ENCODE measurements at regions not wholly inside any gene's neighbourhood (a gene's known extent, or its start where the extent isn't known, plus 50 kb on each side); places are given as distances from the start of the nearest gene placed in this dataset.

DNA sequence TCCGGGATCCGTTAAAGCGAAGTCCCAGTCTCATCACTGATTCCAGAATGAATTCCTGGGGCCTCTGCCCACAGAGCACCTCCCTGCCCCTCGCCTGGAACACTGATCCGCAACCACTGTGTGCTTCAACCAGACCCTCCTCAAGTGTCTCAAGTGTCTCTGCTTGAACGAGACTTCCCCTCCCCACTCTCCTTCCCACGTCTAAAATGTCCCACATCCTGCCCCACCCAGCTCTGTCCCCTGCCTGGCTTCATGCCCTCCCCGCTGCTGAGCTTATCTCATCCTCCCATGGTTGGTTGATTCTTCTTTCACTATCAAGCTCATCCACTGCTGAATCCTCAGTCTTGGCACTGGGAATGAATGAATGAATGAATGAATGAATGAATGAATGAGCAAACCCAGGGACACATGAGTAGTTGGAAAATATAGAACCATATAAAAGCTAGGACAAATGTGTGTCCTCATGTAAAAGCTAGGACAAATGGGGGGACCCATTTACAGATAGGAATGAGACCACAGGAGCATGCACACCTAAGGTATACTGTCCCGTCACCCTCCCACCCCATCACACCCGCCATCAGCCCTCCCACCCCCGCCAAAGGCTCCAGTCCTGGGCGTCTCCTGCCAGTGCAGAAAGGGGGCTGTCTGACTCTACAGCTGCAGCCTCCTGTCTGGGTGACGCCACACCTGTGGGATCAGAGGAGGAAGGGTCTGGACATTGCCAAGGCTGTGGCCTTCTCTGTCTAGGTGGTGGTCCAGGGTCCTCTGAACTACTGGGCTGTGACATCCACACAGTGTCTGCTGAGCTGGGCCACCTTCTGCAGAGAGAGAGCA is 71.4 kb upstream of the LINC01488 start:
- no peak for FAIRE-seq
- DNase-seq (ENCODE audit: low spot score in 2 of 2): no peak

DNA sequence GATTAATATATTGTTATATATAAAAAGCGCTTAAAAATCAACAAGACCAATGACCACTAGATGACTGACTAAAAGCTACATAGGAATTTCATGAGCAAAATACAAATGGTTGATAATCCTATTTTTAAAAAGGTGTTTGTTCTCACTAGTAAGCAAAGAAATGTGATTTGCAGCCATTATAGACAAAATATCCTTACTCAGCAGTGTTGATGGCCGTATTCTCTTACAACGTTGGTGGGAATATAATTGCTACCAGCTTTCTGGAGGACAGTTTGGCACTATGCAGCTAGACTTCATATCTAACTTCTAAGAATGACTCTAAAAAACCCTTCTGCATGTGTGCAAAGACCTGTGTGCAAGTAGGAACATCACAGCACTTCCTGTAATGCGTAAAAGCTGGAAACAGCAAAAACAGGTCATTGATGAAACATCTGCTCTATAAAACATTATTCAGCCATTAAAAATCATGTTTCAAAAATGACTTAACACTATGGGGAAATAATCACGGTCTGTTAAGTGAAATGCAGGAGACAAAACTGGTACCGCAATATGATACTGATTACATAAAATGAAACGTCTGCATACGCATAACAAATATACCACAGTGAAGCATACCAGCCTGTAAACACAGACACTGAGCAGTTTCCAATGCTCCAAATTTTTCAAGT is 70.1 kb upstream of the LINC01488 start:
- FAIRE-seq: no peak
- no peak for DNase-seq (ENCODE audit: low spot score in 2 of 2)

DNA sequence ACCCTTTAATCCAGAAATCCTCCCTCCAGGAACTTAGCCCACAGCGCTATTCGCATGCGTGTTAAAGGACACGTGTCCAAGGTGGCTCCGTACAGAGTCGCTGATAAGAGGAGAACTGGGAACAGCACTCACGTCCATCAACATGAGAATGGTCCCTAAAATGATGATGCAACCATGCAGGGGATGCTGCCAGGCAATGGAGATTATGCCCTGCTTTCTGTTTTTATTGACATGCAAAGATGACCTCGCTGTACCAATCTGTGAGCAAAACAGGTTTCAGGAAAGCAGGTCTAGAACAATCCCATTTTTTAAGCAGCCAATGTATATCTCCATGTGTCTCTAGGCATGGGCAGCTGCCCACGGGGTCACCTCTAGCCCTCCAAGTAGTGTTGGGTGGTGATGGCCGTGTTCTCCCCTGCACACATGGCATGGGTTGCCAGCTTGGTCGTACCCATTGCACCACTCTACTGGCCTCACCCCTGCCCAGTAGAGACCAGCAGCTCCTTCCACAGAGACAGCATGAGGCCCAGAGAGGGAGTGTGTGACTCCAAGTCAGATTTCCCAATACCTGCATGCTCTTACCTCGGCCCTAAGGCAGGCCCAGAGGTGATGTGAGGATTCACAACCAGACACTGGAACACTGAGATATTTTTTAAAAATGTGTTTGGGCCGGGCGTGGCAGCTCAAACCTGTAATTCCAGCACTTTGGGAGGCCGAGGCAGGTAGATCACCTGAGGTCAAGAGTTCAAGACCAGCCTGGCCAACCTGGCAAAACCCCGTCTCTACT is 68.3 kb upstream of the LINC01488 start:
- no peak for DNase-seq (ENCODE audit: low spot score in 2 of 2)
- no peak for FAIRE-seq

DNA sequence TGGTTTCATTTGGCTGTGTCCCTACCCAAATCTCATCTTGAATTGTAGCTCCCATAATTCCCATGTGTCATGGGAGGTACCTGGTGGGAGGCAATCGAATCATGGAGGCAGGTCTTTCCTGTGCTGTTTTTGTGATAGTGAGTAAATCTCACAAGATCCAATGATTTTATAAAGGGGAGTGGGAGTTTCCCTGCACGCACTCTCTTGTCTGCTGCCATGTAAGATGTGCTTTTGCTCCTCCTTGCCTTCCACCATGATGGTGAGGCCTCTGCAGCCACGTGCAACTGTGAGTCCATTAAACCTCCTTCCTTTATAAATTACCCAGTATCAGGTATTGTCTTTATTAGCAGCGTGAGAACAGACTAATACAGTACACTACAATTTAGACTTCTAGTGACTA is 67.5 kb upstream of the LINC01488 start:
- no peak for DNase-seq (ENCODE audit: low spot score in 2 of 2)
- no peak for FAIRE-seq

DNA sequence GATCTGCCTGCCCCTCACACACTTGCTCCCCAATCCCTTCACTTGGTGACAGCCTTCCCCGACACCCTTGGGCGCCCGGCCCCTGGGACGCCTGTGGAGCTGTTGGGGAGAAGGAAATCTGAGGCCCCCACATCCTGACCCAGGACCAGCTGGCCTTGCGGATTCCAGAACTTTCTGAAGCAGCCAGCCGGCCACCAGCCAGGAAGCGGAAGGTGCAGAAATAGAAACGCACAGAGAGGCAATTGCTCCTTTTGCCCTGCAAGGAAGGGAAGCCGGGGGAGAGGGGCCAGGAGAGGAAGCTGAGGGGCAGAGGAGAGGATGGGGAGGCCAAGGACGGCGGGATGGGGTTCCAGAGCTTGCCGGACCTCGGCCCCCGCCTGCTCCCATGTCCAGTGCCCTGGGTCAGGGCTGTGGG is 66.7 kb upstream of the LINC01488 start:
- no peak for FAIRE-seq
- DNase-seq (ENCODE audit: low spot score in 2 of 2): no peak

DNA sequence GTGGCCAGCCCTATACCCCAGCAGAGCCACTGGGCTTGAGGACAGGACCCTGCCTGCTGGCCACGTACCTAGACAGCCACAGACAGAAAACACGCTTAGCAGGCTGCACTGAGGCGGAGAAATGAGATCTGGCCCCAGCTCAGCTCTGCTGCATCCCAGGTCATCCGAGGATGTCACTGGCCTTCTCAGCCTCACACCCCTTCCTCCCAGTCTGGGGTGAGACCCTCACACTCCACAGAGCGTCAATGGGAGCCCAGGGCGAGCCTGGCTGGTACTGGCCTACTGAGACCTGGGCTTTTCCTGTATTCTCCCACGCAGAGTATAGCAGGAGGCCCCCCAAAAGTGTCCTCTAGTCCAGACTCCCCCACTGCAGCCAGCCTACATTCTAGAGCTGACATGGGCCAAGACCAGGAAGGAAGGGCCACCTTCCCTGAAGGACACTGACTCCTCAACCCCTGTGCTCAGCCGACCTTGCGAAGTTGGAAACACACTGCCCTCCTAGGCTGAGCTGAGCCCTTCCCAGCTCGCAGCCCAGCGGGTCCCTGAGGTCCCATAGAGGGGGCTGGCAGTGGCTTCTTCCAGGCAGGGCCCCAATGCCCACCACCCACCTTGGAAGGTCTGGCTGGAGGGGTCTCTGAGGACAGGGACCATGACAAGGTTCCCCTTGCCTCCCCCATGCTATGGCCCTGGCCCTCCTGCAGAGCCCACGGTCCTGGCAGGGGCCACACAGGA is 65.9 kb upstream of the LINC01488 start:
- DNase-seq (ENCODE audit: low spot score in 2 of 2) (no peak), FAIRE-seq (no peak)

DNA sequence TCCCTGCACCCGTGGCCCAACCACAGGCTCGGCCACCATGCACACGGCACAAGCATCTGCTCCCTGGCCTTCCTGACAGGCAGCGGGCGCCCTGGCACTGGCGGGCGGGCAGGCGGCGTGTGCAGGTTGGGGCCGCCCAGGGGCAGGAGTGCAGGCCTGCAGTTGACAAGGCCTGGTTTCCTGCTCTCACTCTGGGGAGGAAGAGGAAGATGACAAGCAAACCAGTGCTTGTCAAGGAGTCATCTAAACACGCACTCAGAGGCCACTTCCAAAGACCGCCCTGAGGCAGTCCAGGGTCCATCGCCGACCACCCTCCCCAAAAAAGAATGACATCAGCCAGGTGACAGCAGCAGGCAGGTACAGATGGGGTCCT is 65.3 kb upstream of the LINC01488 start:
- FAIRE-seq (no peak), DNase-seq (ENCODE audit: low spot score in 2 of 2) (no peak)

DNA sequence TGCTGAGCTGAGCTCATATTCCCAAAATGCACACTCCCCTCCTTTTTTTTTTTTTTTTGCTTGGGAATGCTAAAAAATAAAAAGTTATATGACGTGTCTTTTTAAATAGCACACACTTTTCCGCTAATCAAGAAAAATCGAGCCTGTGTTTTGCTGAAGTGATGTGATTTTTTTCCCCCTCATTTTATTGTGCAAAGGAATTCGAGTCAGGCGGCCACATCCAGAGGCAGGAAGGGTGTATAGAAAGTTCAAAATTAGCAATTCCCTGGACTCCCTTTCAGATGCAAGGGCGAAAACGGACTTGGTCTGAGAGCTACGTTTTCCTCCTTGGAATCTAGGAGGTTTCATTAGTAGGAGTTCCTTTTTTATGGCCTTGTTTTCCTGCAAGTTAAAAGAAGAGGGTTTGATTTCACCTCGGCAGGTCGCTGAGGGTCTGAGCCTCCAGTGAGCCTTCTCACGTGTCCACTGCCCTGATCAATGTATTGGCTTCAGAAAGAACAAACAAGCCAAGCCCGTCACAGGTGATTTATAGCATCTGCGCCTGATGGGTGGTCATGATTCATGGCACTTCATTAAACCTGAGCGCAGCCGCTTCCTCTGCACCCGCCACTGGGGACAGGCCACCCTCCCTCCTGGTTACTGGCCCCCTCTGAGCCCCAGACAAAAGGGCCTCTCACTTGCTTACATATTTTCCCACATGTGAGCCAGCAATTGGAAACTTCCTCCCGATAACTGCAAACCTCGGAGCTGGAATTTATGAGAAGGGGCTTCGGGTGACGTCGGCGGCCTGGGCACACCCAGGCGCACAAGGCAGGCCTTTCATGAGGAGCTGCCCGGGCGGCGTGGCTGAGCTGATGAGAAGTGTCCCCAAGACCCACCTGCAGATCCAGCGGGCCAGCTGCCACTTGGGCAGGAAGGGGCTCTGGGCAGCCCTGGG is 64.4 kb upstream of the LINC01488 start:
- no peak for DNase-seq (ENCODE audit: low spot score in 2 of 2)
- FAIRE-seq: no peak

DNA sequence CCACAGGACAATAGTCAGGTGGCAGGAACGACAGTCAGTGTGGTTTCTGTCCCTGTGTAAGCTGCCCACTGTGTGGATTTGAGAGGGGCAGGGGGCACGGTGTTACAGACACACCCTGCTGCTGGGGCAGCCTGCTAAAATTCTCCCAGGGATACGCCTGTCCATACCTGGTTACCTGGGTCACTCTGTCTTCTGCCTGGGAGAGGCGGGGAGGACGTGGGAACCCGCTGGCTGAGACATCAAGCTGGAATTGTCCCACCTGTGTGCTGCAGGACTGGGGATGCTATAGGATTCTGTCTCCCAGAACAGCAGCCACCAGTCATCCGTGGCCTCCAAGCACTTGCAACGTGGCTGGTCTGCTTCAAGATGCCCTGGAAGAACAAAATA is 63.8 kb upstream of the LINC01488 start:
- DNase-seq (ENCODE audit: low spot score in 2 of 2) (no peak), FAIRE-seq (no peak)

DNA sequence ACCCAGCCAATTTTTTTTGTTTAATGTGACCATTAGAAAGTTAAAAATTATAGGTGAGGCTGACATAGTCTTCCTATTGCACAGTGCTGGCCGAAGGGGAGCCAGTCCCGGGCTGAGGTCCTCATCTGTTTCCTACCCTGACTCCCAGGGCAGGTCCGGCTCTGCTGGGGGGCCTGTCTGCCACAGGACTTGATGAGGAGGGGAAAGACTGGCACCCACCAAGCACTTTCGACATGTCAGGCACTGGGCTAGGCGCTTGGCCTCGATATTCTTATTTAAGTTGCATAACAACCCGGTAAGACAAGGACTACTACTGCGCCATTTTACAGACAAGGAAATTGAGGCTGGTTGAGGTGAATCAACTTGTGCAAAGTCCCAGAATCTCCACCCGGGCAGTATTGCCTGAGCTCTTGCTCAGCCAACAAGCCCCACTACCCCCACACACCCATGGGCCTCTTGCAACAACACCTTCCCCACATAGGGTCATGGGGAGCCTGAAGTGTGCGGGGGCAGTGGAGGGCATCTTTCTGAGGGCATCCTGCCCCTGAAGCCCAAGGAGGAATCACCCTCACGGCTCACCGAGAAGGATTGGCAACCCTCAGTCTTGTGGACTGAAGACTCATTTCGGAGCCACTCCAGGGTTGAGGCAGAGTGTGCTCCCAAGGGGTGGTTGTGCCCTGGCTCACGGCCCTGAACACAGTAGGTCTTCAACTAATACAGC is 62.7 kb upstream of the LINC01488 start:
- DNase-seq (ENCODE audit: low spot score in 2 of 2): no peak
- no peak for FAIRE-seq

DNA sequence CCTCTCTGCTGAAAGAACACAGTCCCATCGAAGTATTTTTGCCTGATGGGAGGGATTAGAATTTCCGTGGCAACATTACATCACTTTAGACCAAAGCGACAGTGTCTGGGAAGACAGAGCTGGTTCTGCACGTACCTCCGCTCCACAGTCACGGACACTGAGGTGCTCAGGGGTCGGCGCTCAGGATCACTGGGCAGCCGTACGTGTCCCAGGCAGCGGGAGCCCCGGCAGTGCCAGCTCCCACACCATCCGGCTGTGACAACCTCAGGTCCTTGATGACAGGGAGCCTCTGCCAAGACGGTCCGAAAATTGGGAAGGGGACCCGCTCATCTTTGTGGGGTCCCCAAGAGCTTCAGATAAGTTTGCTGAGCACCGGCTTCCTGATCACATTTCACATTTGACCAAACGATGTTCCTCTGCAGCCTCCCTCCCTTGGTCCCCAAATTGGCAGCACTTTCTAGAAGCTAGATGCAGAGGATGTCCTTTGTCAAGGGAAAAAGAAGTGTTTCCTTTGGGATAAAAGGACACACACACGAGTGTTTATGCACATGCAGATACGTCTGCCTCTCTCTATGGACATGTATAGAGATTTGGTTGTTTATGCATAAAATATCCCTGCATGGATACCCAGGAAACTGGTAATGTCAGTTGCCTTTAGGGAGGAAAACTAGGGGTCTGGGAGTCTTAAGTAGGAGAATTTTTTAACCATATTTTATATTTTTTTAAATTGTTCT is 61.6 kb upstream of the LINC01488 start:
- DNase-seq (ENCODE audit: low spot score in 2 of 2): no peak
- FAIRE-seq: no peak

DNA sequence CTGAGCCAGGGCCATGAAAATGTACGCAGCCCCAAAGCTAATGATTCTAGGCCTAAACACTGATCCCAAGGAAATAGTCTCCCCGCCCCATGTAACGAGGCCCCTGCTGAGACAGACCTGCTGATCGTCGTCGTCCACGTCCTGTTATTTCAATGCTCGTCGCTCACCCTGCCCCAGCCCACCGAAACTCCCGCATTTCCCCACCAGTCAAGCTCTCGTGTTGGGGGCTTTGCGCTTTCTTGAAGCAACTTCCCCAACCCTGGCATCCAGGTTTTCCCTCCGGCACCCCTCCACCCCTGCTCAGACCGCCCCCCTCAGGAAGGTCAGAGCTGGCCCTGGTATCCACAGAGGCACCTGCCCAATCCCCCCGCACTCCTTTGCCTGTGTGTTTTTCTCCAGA is 58.8 kb upstream of the LINC01488 start:
- DNase-seq (ENCODE audit: low spot score in 2 of 2): no peak
- no peak for FAIRE-seq

DNA sequence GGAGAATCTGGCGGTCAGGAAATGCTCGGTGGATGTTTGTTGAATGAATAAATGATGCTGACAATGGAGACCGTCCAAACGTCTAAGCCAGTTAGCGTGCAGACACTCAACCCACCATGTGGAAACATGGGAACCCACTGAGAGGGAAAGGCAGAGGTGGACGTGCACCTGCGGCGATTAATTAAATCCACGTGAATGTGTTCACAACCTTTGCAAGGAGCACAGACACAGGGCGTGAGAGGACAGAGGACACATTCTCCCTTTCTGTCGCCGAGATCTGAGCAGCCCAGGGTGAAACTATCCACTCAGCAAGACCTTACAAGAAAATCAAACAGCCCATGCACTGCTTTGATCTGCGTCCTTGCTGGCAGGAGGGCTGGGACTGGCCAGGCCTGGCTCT is 58.3 kb upstream of the LINC01488 start:
- DNase-seq (ENCODE audit: low spot score in 2 of 2) (no peak), FAIRE-seq (no peak)

DNA sequence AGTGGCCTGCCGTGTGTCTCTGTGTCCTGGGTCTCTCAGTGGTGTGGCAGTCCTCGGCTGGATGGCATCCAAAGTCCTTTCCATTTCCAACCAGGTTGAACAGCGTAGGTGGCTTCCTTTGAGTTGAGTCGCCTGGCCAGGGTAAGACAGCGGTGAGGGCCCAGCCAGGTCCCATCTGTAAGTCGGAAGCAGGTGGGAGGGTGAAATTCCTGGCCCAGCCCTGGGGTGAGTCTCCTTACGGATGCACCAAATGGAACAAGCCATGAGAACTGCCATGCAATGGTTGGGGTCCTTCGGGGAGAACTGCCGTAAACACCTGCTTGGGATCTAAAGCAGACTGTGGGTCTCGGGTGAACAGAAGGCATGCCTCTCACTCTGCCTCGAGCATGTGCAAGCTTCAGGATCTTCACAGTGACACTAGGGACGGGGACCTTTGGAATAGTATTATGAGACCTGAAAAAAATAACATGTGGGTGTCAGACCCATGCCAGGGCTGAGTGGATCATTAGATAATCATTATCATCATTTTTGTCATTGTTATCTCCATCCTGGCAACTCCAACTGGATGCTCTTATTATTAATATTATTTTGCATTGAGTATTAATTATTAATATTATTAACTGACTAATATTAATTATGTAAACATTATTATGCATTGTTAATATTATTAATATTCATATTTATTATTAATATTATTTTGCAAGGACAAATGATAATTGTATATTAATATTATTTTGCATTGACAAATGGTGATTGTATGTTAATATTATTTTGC is 57.7 kb upstream of the LINC01488 start:
- FAIRE-seq: peak; percentile 85

DNA sequence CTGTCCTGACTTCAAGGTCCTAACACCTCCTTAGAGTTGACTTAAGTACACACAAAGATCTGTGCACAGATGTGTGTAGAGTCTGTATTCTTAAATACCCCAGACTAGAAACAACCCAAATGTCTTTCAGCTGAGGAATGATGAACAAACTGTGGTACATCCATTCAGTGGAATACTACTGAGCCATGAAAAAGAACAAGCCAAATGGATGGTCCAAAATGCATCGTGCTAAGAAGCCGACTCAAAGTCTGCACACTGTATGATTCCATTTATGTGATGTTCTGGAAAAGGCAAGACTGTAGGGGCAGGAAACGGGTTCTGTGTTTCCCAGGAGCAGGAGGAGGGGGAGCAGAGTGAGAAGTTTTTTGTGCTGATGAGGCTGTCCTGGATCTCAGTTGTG is 56.7 kb upstream of the LINC01488 start:
- DNase-seq (ENCODE audit: low spot score in 2 of 2) (no peak), FAIRE-seq (no peak)

More for the DNA sequence above, 57.7 kb upstream of the LINC01488 start:
- DNase-seq (ENCODE audit: low spot score in 2 of 2): no peak

DNA sequence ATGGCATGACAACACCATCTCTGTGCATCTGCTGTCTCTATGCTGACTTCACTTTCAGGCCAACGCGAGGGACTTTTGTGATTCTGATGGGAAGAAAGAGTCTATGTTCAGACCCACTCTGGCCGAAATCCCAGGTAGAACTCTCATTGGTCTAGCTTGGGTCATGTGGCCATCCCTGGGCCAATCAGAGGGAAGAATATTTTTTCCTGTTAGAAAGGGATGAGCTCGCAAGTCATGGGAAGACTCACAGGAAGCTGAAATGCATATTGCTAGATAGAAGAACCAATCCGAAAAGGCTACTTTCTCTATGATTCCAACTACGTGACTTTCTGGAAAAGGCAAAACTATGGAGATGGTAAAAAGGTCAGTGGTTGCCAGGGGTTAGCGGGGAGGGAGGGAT is 56.0 kb upstream of the LINC01488 start:
- no peak for FAIRE-seq

DNA sequence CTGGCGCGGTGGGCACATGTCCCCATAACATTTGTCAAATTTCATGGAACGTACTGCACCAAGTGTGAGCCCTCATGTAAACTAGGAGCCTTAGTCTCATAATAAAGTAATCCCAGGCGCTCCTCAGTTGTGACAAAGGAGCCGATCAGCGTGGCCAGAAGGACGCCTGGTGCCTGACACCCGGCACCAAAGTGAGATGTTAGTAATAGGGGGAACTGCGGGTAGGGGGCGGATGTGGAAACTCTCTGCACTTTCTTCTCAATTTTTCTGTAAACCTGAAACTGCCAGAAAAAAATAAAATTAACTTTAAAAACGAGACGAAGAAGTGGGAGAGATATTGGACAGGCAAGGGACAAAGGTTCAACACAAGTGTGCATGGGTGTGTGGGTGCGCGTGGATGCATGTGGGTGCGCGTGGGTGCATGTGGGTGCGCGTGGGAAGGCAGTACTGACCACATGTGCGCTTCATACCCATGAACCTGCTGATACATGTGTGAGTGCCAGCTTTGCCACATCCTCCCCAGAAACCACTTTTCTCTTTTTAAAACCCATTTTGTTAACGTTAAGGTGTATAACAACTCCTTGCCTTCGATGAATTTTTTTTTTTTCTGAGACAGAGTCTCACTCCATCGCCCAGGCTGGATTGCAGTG is 55.4 kb upstream of the LINC01488 start:
- DNase-seq (ENCODE audit: low spot score in 2 of 2) (no peak), FAIRE-seq (no peak)

More for the DNA sequence above, 56.0 kb upstream of the LINC01488 start:
- no peak for DNase-seq (ENCODE audit: low spot score in 2 of 2)

All from frontal cortex (tissue), 3 donors.